K562 (cell line): ENCODE measurements at regions not wholly inside any gene's neighbourhood (a gene's known extent, or its start where the extent isn't known, plus 50 kb on each side); places are given as distances from the start of the nearest gene placed in this dataset.

ENCODE experiments used
- ETS1 ChIP-seq: conservative IDR thresholded peaks from 2 replicates; pipeline ENCODE4 v1.6.1; 2011; ENCODE audit warnings: low read depth, mild to moderate bottlenecking, low read length; ENCODE audit not compliant: control insufficient read depth
- HMGXB4 ChIP-seq: sonication (generic); formaldehyde crosslinking; IDR thresholded peaks from 2 replicates; pipeline ENCODE4 v1.8.1; 2023; ENCODE audit warnings: mild to moderate bottlenecking, missing genetic modification reagents
- NR1H2 ChIP-seq: sonication (generic); formaldehyde crosslinking; IDR thresholded peaks from 2 replicates; pipeline ENCODE4 v1.4.0; 2020; ENCODE audit warnings: mild to moderate bottlenecking, missing genetic modification reagents
- REST ChIP-seq, 2 experiments: fragments of 450-650 bp; formaldehyde crosslinking in 1 of 2; IDR thresholded peaks; 2 replicates each; pipeline versions ENCODE4 v1.4.0 to v1.6.1; 2014 to 2020; ENCODE audit warnings: mild to moderate bottlenecking in 2 of 2, borderline replicate concordance in 1 of 2, low read depth in 1 of 2
- STAG1 ChIP-seq: sonication (generic); formaldehyde crosslinking; IDR thresholded peaks from 2 replicates; pipeline ENCODE4 v1.5.0; 2020; ENCODE audit warnings: missing genetic modification reagents, borderline replicate concordance
- ZBTB8A ChIP-seq: fragments of 450-650 bp; IDR thresholded peaks from 2 replicates; pipeline ENCODE4 v1.6.1; 2018; ENCODE audit warnings: mild to moderate bottlenecking, moderate library complexity; ENCODE audit not compliant: partially characterized antibody
- ZNF146 ChIP-seq: IDR thresholded peaks from one replicate; pipeline ENCODE4 v1.6.1; 2018; ENCODE audit warnings: missing compliant biosample characterization; ENCODE audit not compliant: unreplicated experiment
- ZNF175 ChIP-seq: fragments of 200-800 bp; sonication (Bioruptor generic); IDR thresholded peaks from 2 replicates; pipeline ENCODE4 v1.6.1; 2016; ENCODE audit warnings: low read depth, mild to moderate bottlenecking, missing genetic modification characterization, missing compliant biosample characterization
- ZNF3 ChIP-seq: fragments of 250-450 bp; sonication (Bioruptor Pico); IDR thresholded peaks from 2 replicates; pipeline ENCODE4 v1.5.0; 2021; ENCODE audit warnings: mild to moderate bottlenecking, moderate library complexity
- ZNF518B ChIP-seq: fragments of 250-450 bp; sonication (Bioruptor Pico); IDR thresholded peaks from 2 replicates; pipeline ENCODE4 v1.5.0; 2021; ENCODE audit warnings: mild to moderate bottlenecking, moderate library complexity

- TF ChIP-seq REST (IDR thresholded peaks at IDR 0.05; ENCODE audit: borderline replicate concordance) (peak; percentile 30; the same call in 1 of the 2 replicates), REST (CRISPR knock-in tag; IDR thresholded peaks at IDR 0.05; ENCODE audit: low read depth) (no peak), HMGXB4 (CRISPR knock-in tag) (no peak), ZNF175 (CRISPR knock-in tag) (no peak), ZBTB8A (no peak), STAG1 (CRISPR knock-in tag) (no peak), ETS1 (no peak), ZNF518B (CRISPR knock-in tag) (no peak), NR1H2 (no peak), ZNF146 (CRISPR knock-in tag) (no peak), ZNF3 (no peak)
These were observed 311.3 kb downstream of the DLEU7 start (continued) for GRCh38 chr13:50531917-50532899.
